T1000 (cell line): ENCODE measurements at regions not wholly inside any gene's neighbourhood (a gene's known extent, or its start where the extent isn't known, plus 50 kb on each side); places are given as distances from the start of the nearest gene placed in this dataset.

Experiments
- DNase-seq: peaks from one replicate; lab custom pipeline; 2025; ENCODE audit warnings: mixed read lengths; lab: John Stamatoyannopoulos, UW

DNA sequence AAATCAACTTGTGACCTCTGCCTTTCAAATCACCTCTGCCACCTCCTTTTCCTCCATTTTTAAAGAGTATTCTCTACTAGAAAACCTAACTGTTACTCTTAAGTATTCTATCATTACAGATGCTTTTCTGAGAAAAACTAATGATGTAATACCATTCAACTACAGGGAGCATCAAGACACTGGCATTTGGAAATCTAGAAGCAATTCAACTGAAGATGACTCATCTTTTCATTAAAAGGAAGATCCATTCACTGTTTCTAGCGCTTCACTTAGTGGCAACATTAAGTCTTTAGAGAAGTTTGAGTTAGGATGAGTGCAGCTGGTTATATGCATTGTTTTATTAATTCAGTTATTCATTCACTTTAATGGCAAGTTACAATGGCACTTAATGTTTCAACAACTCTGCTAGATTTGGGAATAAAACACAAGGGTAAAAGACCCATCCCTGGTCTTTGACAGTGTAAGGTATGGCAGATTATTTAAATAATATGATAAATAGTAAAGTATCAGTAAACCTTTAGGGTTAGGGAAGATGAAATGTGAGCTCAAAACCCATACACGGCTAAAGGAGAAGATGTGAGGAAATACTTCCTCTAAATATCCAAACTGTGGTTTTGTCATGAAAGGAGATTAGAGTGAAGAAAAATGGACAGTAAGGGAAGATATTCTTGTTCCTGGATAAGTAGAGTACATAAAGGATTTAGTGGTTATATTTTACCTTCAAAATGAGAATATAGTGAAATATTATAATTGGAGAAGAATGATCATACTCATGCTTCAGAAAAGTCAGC lies 61.7 kb downstream of the KCNJ2 start:
- DNase-seq = no peak

GRCh38 chr17:70232466-70232865 lies 63.1 kb downstream of the KCNJ2 start:
- DNase-seq = no peak

GRCh38 chr17:70235252-70235651 lies 65.9 kb downstream of the KCNJ2 start:
- no peak for DNase-seq

DNA sequence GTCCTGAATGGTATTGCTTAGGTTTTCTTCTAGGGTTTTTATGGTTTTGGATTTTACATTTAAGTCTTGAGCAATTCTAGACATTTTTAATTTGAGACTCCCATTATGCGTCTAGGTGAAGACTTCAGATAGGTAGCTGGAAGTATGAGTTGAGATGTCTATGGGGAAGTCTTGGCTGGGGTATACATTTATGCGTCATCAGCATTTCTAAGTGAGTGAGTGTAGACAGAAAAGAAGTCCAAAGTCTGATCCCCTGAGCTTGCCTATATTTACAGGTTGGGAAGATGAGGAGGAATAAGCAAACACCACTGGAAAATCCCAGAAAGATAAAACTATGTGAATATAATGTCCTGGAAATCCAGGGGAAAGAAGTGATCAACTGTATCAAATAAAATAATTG lies 68.9 kb downstream of the KCNJ2 start:
- no peak for DNase-seq

DNA sequence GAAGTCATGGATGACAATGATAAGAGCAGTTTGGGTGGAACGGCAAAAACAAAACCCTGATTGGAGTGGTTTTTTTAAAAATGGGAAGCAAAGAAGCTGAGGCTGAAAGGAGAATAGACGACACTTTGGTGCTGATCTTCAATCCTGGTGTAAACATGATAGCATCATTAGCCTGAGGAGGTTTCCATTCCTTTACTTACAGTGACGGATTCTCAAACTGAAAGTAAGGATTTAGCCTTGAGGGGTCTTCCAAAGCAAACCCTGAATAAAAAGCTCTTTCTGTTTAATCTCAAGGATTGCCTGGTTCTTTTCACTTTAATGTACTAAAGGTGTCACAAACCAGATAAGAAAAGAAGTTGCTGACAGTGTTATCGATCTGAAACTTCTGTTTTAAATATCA lies 69.3 kb downstream of the KCNJ2 start:
- no peak for DNase-seq

GRCh38 chr17:70239391-70239826 lies 70.1 kb downstream of the KCNJ2 start:
- no peak for DNase-seq

GRCh38 chr17:70241071-70241470 lies 71.7 kb downstream of the KCNJ2 start:
- no peak for DNase-seq

GRCh38 chr17:70242781-70243437 lies 73.6 kb downstream of the KCNJ2 start:
- no peak for DNase-seq

DNA sequence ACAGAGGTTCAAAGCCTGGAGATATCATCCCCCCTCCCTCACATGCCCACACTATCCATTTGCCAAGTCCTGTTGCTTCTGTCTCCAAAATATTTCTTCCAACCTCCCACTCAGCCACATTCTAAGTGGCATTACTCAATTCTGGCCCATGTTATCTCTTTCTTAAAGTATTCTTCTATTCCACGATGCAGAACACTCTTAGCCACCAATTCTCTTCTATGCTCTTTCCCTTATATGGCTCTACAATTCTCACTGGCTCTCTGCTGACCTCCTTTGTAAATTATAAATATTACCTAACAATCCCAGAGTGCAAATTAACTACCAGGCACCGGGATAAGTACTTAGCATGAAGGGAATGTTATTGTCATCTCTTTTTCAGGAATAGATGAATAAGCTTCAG lies 82.4 kb downstream of the KCNJ2 start:
- DNase-seq = no peak

DNA sequence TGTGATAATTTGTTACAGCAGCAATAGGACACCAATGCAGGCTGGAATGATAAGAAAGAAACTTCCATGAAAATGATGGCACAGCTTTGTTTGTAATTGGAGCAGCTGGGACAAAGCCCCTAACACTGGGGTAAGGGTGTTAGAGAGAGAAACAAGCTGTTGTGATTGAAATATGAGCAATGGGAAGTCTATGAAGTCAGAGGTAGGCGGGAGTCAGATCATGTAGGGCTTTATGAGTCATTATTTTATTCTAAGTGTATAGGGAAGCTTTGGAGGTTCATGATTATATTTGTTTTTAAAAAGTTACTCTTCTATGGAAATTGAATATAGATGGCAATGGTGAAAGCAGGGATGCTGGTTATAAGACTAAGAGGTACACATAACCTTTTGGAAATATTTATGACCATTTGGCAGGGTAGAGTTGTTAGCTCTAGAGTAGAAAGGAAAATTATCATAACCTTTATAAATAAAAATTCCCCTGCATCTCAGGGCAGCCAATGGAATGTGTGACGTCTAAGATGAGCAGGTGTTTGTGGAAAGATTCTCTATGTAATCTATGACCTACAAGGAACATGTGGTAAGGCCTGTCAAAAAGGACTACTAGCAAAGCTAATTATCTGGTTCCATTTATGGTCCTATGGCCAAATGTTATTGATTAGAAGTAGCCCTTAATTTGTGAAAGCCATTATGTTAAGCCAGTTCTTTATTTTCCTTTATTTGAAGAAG lies 85.6 kb downstream of the KCNJ2 start:
- DNase-seq = no peak

GRCh38 chr17:70256751-70257150 lies 87.4 kb downstream of the KCNJ2 start:
- DNase-seq = no peak

DNA sequence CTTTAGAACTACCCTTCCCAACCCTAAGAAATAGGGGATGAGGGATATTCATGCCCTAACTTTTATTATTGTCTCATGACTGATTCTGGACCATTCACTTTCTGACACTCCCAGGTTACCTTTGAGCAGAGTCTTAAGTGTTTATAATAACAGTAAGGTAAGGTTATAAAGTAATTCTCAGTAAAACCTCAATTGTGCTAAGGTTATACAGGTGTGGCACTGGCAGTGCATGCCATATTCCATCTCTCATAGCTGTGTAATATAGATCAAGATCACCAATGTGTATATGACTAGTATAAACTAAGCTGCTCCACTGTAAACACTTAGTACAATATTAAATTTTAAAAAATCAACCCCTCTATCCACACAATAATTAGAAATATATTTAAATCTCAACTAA lies 89.1 kb downstream of the KCNJ2 start:
- DNase-seq = no peak

- no peak for DNase-seq
These were observed 90.1 kb downstream of the KCNJ2 start for GRCh38 chr17:70259400-70259799.

GRCh38 chr17:70261170-70261569 lies 91.8 kb downstream of the KCNJ2 start:
- no peak for DNase-seq

- no peak for DNase-seq
These were observed 96.1 kb downstream of the KCNJ2 start for GRCh38 chr17:70265471-70265870.

DNA sequence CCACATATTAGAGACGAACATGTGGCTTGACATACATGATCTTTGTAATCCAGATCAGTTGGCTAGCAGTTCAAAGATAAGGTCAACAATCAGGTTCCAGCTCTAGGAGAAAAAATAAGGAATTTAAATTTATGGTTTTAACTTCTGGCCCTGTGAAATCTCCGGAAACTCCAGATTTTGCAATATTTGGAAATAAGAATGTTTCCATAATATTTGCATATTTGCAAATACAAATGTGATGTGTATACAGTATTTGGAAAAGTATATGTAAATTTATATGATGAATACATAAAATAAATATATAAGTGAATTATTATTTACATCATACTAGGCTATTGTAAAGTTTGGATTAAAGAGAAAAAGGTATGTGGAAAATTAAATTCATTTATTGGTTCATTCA lies 97.1 kb downstream of the KCNJ2 start:
- DNase-seq = no peak

DNA sequence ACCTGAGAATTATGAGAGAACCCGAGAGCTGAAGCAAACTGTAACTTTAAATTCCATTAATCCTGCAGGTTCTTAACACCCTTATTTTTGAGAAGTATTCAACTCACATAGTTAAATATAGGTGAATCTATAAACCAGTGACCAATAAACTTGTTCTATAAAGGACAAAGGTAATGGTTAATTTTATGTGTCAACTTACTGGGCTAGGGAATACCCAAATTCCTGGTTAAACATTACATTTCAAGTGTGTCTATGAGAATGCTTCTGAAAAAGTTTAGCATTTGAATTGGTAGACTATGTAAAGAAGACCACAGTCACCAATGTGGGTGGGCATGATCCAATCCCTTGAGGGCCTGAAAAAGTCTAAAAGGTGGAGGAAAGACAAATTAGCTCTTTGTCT lies 99.1 kb downstream of the KCNJ2 start:
- no peak for DNase-seq

DNA sequence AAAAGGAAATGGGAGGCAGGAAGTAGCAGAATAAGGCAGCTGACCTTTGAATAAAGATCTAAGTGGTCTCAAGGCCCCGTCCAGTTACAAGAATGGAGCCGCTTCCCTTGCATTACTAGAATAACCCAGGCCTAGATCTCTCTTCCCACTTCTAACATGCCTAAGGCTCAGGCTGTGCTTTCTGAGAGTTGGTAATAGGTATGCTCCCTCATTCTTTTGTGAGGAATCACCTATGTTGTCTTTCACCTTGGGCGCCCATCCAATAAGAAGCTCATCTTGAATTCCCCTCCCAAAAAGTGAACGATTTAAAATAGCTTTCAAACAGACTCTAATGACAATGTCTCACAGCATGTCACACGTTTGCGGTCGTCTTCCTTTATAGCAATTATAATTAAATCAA lies 101.2 kb downstream of the KCNJ2 start:
- DNase-seq = no peak

DNA sequence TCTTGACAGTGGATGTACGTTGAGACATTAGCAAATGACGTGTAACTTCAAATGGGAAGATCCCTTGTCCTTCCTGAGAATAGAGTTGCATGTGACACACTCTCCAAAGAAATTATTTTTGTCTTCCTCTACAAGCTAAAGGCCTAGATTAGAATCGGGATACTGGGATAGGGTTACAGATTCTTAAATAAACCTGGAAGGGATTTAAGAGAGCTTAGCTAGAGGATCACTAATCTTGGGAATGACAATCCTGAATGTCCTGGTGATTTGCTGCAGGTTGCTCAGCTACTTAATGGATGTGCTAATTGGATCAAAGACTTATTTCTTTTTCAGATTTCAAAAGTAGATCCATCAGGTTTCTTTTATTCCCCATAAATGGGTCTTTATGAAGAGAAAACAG lies 101.9 kb downstream of the KCNJ2 start:
- DNase-seq = no peak

DNA sequence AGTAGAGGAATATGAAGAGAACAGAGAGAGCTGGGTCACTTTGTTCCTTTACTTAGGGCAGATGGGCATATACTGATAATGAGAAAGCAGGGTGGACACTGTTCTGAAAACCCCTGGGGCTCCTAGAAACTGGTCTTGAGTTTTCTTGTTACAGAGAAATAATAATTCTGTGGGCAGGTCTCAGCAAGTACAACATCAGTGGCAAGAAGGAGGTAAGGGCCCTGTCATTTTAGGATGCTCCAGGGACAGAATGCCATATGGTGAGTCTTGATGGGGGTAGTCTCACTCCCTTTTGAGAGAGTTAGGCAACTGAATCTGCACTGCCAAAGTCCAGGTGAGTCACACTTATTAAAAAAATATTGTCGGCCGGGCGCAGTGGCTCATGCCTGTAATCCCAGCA lies 102.3 kb downstream of the KCNJ2 start:
- no peak for DNase-seq

DNA sequence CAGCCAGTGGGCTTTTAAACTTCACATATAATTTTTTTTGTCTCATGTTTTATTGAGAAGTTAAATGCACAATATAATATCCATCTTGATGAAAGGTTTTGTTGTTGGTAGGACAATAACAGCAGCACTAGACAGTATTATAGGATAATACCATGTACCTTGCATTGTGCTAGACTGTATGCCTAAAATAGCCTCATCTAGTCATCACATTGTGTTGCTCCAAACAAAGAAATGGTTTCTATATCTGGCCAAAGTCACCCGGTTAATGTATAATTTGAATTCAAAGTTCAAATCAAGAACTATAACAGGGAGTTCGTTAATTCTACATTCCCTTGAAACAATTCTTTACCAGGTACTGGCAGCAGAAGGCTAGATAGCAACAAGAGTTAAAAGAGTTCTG lies 104.9 kb downstream of the KCNJ2 start:
- DNase-seq = no peak

DNA sequence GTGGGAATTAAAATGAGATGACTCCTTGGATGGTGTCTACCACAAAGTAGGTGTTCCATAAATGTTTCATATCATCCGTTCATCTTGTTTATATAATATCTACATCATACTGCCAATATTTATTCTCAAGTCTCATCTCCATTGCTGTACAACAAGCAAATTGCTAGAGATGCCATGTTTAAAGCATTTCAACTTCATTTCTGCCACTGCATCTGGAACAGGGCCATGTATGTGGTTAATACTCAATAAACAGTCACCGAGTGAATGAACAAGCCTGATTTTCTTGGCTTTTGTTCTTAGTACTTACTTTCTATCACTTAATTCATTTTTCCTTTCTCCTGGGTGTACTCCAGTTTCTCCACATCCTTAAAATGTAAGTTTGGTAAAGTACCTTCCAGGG lies 107.6 kb downstream of the KCNJ2 start:
- no peak for DNase-seq

- DNase-seq = no peak
These were observed 109.6 kb downstream of the KCNJ2 start for GRCh38 chr17:70278844-70279462.
